BLaER1 treated with 17β-estradiol and CSF1 and Interleukin-3, amounts not matched to agents 10 nM and 100 nM (cell line): ENCODE measurements at regions not wholly inside any gene's neighbourhood (a gene's known extent, or its start where the extent isn't known, plus 50 kb on each side); places are given as distances from the start of the nearest gene placed in this dataset.

ENCODE experiments used
- H3K27ac ChIP-seq, 11 experiments: shearing (Covaris generic); formaldehyde crosslinking; 2 replicates each; pipeline ENCODE4 v1.8.1; 2022
- H3K27me3 ChIP-seq, 11 experiments: shearing (Covaris generic); formaldehyde crosslinking; 2 replicates each; pipeline ENCODE4 v1.8.1; 2022
- H3K36me3 ChIP-seq, 11 experiments: shearing (Covaris generic); formaldehyde crosslinking; 2 replicates each; pipeline ENCODE4 v1.8.1; 2022
- H3K4me1 ChIP-seq, 10 experiments: shearing (Covaris generic); formaldehyde crosslinking; 2 replicates each; pipeline ENCODE4 v1.8.1; 2022
- H3K4me2 ChIP-seq, 11 experiments: shearing (Covaris generic); formaldehyde crosslinking; 2 replicates each; pipeline ENCODE4 v1.8.1; 2022
- H3K4me3 ChIP-seq, 10 experiments: shearing (Covaris generic); formaldehyde crosslinking; 2 replicates each; pipeline ENCODE4 v1.8.1; 2022
- H3K9ac ChIP-seq, 11 experiments: shearing (Covaris generic); formaldehyde crosslinking; 2 replicates each; pipeline ENCODE4 v1.8.1; 2022
- H3K9me3 ChIP-seq, 11 experiments: shearing (Covaris generic); formaldehyde crosslinking; replicated peaks in 1 of 11; 2 replicates each; pipeline ENCODE4 v1.8.1; 2022
- H4K20me1 ChIP-seq, 11 experiments: shearing (Covaris generic); formaldehyde crosslinking; 2 replicates each; pipeline ENCODE4 v1.8.1; 2022
- Cebpa-rat ChIP-seq, 11 experiments: shearing (Covaris generic); IDR thresholded peaks; 2 replicates each; pipeline ENCODE4 v1.8.1; 2022

DNA sequence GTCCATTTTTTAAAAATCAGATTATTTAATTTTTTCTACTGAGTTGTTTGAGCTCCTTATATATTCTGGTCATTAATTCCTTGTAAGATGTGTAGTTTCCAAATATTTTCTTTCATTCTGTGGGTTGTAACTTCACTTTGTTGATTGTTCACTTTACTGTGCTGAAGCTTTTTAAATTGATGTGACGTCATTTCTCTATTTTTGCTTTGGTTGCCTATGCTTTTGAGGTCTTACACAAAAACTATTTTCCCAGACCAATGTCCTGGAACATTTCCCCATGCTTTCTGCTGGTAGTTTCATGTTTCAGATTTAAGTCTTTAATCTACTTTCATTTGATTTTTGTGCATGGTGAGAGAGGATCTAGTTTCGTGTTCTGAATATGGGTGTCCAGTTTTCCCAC, 753.6 kb downstream of the TRIML1 start:
- H3K9ac ChIP-seq: no peak overlapping the region

DNA sequence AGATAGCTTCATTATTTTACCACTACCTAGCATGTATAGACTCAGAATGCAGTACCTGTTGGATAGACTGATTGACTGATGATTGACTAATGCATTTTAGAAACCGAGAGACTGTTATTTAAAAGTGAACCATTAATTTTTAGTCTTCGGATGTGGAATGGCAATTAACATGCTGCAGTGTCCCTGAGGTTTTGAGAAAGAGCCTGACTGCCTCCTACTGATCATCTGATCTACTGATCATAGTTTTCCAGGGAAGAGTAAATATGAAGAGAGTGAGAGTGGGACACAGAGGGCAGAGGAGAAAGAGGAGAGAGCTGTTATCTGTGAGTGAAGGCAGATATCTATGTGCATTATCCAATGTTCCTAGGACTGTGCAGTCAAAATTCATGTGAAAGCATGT, 764.7 kb downstream of the TRIML1 start:
- Histone ChIP-seq H3K36me3 (no peaks in the 10 kb centered on the region), H3K27me3 (no peaks in the 10 kb centered on the region)
- TF ChIP-seq Cebpa-rat (IDR thresholded peaks at IDR 0.05): no peak

More for the DNA sequence above, 753.6 kb downstream of the TRIML1 start:
- Histone ChIP-seq H3K4me3 (no peak overlapping the region), H3K9me3 (peaks cover 0 to 7% (median 5%) of the 10 kb centered on the region in 11 experiments; a peak in 5 of 22 replicates), H3K36me3 (no peaks in the 10 kb centered on the region), H3K4me2 (no peak overlapping the region), H3K27me3 (no peaks in the 10 kb centered on the region), H3K27ac (no peak overlapping the region), H4K20me1 (no peaks in the 10 kb centered on the region), H3K4me1 (no peaks in the 10 kb centered on the region)
- TF ChIP-seq Cebpa-rat (IDR thresholded peaks at IDR 0.05): no peak

DNA sequence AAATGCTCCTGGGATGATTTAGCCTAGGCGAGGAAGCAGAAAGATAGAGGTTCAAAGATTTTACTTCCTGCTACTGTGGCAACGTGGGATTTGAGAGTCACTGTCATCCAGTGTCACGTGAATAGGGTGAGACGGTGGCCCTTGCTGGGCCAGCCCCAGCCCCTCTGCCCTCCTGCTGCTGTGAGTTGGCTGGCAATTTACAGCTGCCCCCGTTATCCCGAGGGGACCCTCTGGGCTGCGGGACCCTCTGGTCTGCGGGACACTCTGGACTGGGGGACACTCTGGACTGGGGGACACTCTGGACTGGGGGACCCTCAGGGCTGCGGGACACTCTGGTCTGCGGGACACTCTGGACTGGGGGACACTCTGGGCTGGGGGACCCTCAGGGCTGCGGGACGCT, 765.4 kb downstream of the TRIML1 start:
- Histone ChIP-seq H3K36me3 (no peaks in the 10 kb centered on the region), H3K4me2 (no peak overlapping the region), H3K9me3 (no peaks in the 10 kb centered on the region), H3K4me3 (no peak overlapping the region), H3K27ac (no peak overlapping the region), H3K4me1 (no peaks in the 10 kb centered on the region), H3K27me3 (no peaks in the 10 kb centered on the region), H3K9ac (no peak overlapping the region), H4K20me1 (no peaks in the 10 kb centered on the region)
- TF ChIP-seq Cebpa-rat (IDR thresholded peaks at IDR 0.05): no peak

More for the DNA sequence above, 764.7 kb downstream of the TRIML1 start:
- Histone ChIP-seq H3K4me3 (no peak overlapping the region), H3K9ac (no peak overlapping the region), H4K20me1 (no peaks in the 10 kb centered on the region), H3K4me2 (no peak overlapping the region), H3K4me1 (no peaks in the 10 kb centered on the region), H3K9me3 (no peaks in the 10 kb centered on the region), H3K27ac (no peak overlapping the region)

DNA sequence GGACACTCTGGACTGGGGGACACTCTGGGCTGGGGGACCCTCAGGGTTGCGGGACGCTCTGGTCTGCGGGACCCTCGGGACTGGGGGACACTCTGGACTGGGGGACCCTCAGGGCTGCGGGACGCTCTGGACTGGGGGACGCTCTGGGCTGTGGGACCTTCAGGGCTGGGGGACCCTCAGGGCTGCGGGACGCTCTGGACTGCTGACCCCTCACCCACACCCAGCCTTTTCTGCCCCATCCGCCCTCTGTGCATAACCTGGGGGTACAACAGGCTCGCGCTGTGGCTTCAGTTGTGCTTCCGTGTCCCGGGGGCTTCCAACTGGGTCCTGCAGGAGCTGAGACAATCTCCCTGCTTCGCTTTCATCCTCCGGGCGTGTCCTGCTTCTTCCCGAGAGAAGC, 766.0 kb downstream of the TRIML1 start:
- Histone ChIP-seq H3K4me2 (no peak overlapping the region), H3K36me3 (no peaks in the 10 kb centered on the region), H3K4me3 (no peak overlapping the region), H3K4me1 (no peaks in the 10 kb centered on the region), H3K27ac (no peak overlapping the region), H3K9ac (no peak overlapping the region), H3K27me3 (no peaks in the 10 kb centered on the region), H4K20me1 (no peaks in the 10 kb centered on the region), H3K9me3 (no peaks in the 10 kb centered on the region)
- TF ChIP-seq Cebpa-rat (IDR thresholded peaks at IDR 0.05): no peak

DNA sequence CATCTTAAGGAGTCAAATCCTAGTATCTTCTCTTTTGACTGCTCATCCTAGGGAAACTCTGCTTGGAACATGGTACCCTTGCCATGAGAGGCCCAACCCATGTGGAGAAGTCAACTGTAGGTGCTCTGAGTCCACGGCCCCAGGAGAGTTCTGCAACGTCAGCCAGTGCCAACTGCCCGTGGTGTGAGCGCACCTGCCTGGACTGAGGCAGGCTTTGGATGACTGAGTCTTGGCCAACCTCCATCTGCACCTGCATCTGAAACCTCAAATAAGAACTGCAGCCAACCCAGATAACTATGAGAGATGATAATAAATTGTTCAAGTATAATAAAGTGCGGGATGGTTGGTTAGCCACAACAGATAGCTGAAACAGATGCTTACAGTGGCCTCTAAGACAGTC, 772.0 kb downstream of the TRIML1 start:
- no peaks in the 10 kb centered on the region for H3K36me3 ChIP-seq
- peaks cover 0 to 10% (median 7%) of the 10 kb centered on the region in 10 experiments; a peak in 7 of 20 replicates for H3K4me1 ChIP-seq
- no peak overlapping the region for H3K4me3 ChIP-seq
- no peak overlapping the region for H3K27ac ChIP-seq
- no peaks in the 10 kb centered on the region for H3K27me3 ChIP-seq
- peaks cover 11 to 34% (median 27%) of the 10 kb centered on the region in 11 experiments; a peak in 20 of 22 replicates for H3K9me3 ChIP-seq
- peak overlapping the region in 6 of 11 experiments; percentile 2 to 33 (median 24); a peak in 7 of 22 replicates for H3K4me2 ChIP-seq
- no peaks in the 10 kb centered on the region for H4K20me1 ChIP-seq
- no peak overlapping the region for H3K9ac ChIP-seq
- TF ChIP-seq Cebpa-rat (IDR thresholded peaks at IDR 0.05): no peak

DNA sequence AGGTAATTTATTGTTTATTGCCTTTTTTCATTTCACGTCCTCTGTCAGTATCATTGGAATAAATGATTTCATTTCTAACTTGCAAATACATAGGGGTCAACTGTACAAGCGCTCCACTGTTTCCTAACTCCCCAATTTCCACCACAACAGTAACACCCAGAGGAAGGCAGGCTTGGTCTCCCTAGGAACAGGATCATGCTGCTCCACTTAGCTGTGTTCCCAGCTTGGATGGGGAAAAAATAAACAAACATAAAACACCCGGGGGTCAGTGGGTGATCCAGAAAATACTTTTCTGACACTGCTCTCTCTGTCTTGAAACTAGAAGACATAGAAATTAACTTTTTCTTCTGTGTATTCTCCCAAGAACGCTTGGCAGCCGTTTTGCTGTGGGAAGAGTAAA, 772.5 kb downstream of the TRIML1 start:
- no peak for TF ChIP-seq Cebpa-rat (IDR thresholded peaks at IDR 0.05)
- H3K9ac ChIP-seq: no peak overlapping the region

DNA sequence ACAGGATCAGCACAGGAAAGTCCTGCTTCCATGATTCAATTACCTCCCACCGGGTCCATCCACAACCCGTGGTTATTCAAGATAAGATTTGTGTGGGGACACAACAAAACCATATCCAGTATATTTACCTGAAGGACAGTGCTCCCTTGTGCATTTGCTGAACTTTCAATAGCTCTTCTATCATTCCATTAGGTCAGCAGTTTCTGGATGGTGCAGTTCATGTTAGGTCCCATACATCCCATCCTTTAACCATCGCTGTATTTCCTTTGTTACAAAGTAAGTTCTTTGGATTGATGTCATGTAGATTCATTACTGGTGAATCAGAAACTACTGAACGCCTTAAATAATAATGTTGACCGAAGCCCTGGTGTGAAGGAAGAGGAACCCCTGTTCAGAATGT, 775.9 kb downstream of the TRIML1 start:
- H3K27me3 ChIP-seq: no peaks in the 10 kb centered on the region
- no peaks in the 10 kb centered on the region for H4K20me1 ChIP-seq
- peaks cover 26 to 61% (median 54%) of the 10 kb centered on the region in 11 experiments for H3K9me3 ChIP-seq
- no peak overlapping the region for H3K9ac ChIP-seq
- no peaks in the 10 kb centered on the region for H3K36me3 ChIP-seq
- no peak for TF ChIP-seq Cebpa-rat (IDR thresholded peaks at IDR 0.05)
- H3K27ac ChIP-seq: no peak overlapping the region
- no peak overlapping the region for H3K4me3 ChIP-seq
- H3K4me2 ChIP-seq: no peak overlapping the region
- peaks cover 0 to 10% (median 7%) of the 10 kb centered on the region in 10 experiments; a peak in 7 of 20 replicates for H3K4me1 ChIP-seq

More for the DNA sequence above, 772.5 kb downstream of the TRIML1 start:
- Histone ChIP-seq H3K36me3 (no peaks in the 10 kb centered on the region), H3K4me3 (no peak overlapping the region), H3K4me1 (peaks cover 0 to 10% (median 7%) of the 10 kb centered on the region in 10 experiments; a peak in 7 of 20 replicates), H3K27me3 (no peaks in the 10 kb centered on the region), H4K20me1 (no peaks in the 10 kb centered on the region), H3K9me3 (peaks cover 11 to 38% (median 29%) of the 10 kb centered on the region in 11 experiments; a peak in 20 of 22 replicates), H3K4me2 (peak overlapping the region in 6 of 11 experiments; percentile 2 to 33 (median 24); a peak in 7 of 22 replicates), H3K27ac (no peak overlapping the region)

DNA sequence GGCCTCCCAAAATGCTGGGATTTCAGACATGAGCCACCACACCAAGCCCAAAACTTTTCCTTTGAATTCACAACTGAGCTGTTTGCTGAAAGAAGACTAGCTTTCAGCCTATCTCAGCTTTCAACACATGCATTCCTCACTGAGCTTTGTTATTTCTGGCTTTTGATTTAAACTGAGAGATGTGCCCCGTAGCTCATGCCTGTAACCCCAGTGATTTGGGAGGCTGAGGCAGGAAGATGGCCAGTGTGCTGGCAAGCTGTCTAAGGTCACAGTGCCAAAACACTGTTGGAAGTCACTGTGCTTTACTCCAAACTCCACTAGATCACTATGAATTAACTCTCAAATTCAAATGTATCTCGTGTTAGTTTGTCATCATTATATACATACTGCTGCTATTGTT, 779.5 kb downstream of the TRIML1 start:
- Histone ChIP-seq H3K9me3 (peaks cover 35 to 66% (median 53%) of the 10 kb centered on the region in 11 experiments), H4K20me1 (no peaks in the 10 kb centered on the region), H3K27me3 (no peaks in the 10 kb centered on the region)

DNA sequence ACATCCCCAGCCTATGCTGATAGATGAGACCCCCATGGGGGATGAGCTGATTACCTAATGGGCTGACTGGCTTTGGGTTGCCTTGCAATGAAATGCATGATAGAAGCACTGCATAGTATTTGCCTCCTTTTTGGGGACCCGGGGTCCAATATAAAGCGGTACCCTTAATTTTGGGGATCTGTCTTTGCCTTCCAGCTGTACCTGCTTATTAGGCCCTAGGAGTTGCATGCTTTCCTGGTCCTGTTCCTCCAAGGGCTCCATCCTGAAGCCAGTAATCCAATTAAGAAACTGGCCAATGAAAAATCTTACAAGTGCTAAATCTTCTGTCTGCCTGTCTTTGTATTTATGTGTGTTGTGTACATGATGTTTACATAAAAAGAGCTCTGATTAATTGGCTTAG, 791.6 kb downstream of the TRIML1 start:
- no peak overlapping the region for H3K4me2 ChIP-seq
- no peak for TF ChIP-seq Cebpa-rat (IDR thresholded peaks at IDR 0.05)
- no peaks in the 10 kb centered on the region for H4K20me1 ChIP-seq
- H3K9ac ChIP-seq: no peak overlapping the region
- H3K4me3 ChIP-seq: no peak overlapping the region
- peaks cover 26 to 55% (median 45%) of the 10 kb centered on the region in 11 experiments for H3K9me3 ChIP-seq
- H3K27me3 ChIP-seq: no peaks in the 10 kb centered on the region
- no peaks in the 10 kb centered on the region for H3K36me3 ChIP-seq
- no peak overlapping the region for H3K27ac ChIP-seq
- peaks cover 0 to 7% (median 0%) of the 10 kb centered on the region in 10 experiments; a peak in 1 of 20 replicates for H3K4me1 ChIP-seq

More for the DNA sequence above, 779.5 kb downstream of the TRIML1 start:
- no peaks in the 10 kb centered on the region for H3K4me1 ChIP-seq
- no peak overlapping the region for H3K4me2 ChIP-seq
- no peak overlapping the region for H3K9ac ChIP-seq
- no peak overlapping the region for H3K4me3 ChIP-seq
- no peaks in the 10 kb centered on the region for H3K36me3 ChIP-seq
- H3K27ac ChIP-seq: no peak overlapping the region
- TF ChIP-seq Cebpa-rat (IDR thresholded peaks at IDR 0.05): no peak

DNA sequence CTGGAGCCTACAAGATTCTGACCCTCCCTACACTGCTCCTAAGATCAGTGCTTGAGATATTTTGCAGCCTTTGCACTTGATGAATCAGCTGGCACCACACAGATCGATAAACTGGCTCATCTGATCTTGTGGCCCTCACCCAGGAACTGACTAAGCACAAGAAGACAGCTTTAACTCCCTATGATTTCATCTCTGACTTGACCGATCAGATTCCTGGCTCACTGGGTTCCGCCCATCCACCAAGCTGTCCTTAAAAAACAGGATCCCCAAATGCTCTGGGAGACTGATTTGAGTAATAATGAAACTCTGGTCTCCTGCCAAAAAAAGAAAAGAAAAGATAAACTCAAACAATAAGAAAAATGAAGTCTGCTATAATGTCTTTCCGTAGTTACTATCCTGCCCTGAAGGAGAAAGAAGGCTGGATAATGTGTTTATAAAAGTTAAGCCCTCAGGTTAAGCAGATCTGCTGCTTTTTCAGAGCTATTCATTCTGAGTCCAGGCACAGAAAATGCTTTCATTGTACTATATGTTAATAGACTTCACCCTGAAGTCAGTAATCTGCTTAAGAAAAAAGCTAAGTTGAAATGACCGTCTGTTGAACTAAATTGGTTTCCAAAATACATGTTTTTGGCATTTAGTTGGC, 795.2 kb downstream of the TRIML1 start:
- Histone ChIP-seq H3K9me3 (peaks cover 25 to 52% (median 43%) of the 10 kb centered on the region in 11 experiments), H3K27me3 (no peaks in the 10 kb centered on the region), H3K9ac (no peak overlapping the region), H3K4me3 (no peak overlapping the region), H4K20me1 (no peaks in the 10 kb centered on the region), H3K36me3 (no peaks in the 10 kb centered on the region), H3K4me2 (no peak overlapping the region), H3K4me1 (peaks cover 0 to 7% (median 0%) of the 10 kb centered on the region in 10 experiments; a peak in 1 of 20 replicates), H3K27ac (no peak overlapping the region)
- TF ChIP-seq Cebpa-rat (IDR thresholded peaks at IDR 0.05): no peak
